Gastrocnemius medialis (tissue), 4 donors: ENCODE measurements at regions not wholly inside any gene's neighbourhood (a gene's known extent, or its start where the extent isn't known, plus 50 kb on each side); places are given as distances from the start of the nearest gene placed in this dataset.

ENCODE experiments used
- ATAC-seq, 2 donors: fragments of 150-250 bp; one replicate each; pipeline ENCODE4 v1.9.1; 2016
- DNase-seq, 2 donors: peaks; one replicate each; pipeline ENCODE4 v3.0.0-alpha.2; 2019
- H3K27ac ChIP-seq, 4 donors: fragments of 200-600 bp; sonication (generic); 1 replicate in 1 of 4; 2 replicates in 3 of 4; pipeline ENCODE4 v1.5.1; 2016 to 2018; ENCODE audit warnings: mild to moderate bottlenecking in 2 of 4, moderate library complexity in 1 of 4
- H3K27me3 ChIP-seq, 3 donors: fragments of 200-600 bp; sonication (generic) in 2 of 3; 1 replicate in 1 of 3; 2 replicates in 2 of 3; pipeline versions ENCODE4 v1.5.1 to v1.6.0; 2016 to 2019; ENCODE audit warnings: mild to moderate bottlenecking in 1 of 3, moderate library complexity in 1 of 3
- H3K36me3 ChIP-seq, 2 donors: fragments of 200-600 bp; sonication (generic) in 1 of 2; one replicate each; pipeline ENCODE4 v1.5.1; 2017 to 2018
- H3K4me1 ChIP-seq, 2 donors: fragments of 200-600 bp; sonication (generic) in 1 of 2; one replicate each; pipeline ENCODE4 v1.5.1; 2016 to 2017; ENCODE audit warnings: mild to moderate bottlenecking in 2 of 2
- H3K4me3 ChIP-seq, 4 donors: fragments of 200-600 bp; sonication (generic) in 3 of 4; 1 replicate in 1 of 4; 2 replicates in 3 of 4; pipeline ENCODE4 v1.5.1; 2016 to 2019; ENCODE audit warnings: mild to moderate bottlenecking in 2 of 4
- H3K9me3 ChIP-seq, 3 donors: fragments of 200-600 bp; sonication (generic) in 2 of 3; 1 replicate in 1 of 3; 2 replicates in 2 of 3; pipeline ENCODE4 v1.5.1; 2016 to 2019
- POLR2A ChIP-seq, 2 donors: fragments of 450-650 bp; IDR thresholded peaks; one replicate each; pipeline ENCODE4 v1.6.1; 2017; ENCODE audit warnings: antibody characterized with exemption in 2 of 2, mild to moderate bottlenecking in 2 of 2, moderate library complexity in 2 of 2
- in situ Hi-C, 4 donors: fragments of 200-750 bp; cut with MboI; loops; one replicate each; pipeline versions ENCODE4 v1.15.0 to v1.8.0; 2017; ENCODE audit warnings: low sequenced_read_pairs in 4 of 4
- intact Hi-C: fragments of 100-400 bp; cut with DNase I; formaldehyde crosslinking; loops from one replicate; pipeline ENCODE4 v1.15.1; 2023; ENCODE audit warnings: low total_unique reads
- TF ChIP-seq, protein P1 (sequence below), 5 experiments: fragments of 450-650 bp in 3 of 5; fragments of 200-600 bp in 2 of 5; sonication (generic) in 2 of 5; IDR thresholded peaks in 4 of 5; conservative IDR thresholded peaks in 1 of 5; 1 replicate in 4 of 5; 2 replicates in 1 of 5; pipeline ENCODE4 v1.5.1; 2016 to 2019; ENCODE audit warnings: antibody characterized with exemption in 5 of 5, mild to moderate bottlenecking in 3 of 5, moderate library complexity in 3 of 5

DNA sequence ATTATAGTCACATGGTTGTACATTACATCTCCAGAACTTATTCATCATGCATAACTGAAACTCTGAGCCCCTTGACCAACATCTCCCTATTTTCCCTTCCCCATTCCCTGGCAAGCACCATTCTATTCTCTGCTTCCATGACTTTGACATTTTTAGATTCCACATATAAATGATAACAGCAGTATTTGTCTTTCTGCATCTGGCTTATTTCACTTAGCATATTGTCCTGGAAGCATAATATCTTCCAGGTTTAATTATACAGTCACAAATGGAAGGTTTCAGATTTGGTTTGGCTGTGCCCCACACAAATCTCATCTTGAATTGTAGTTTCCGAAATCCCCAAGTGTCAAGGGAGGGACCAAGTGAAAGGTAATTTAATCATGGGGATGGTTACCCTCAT, 626.9 kb upstream of the PKDCC start:
- no peaks in the 10 kb centered on the region for H3K4me1 ChIP-seq
- ATAC-seq (no peak), DNase-seq (no peak)
- no peaks in the 10 kb centered on the region for H3K27me3 ChIP-seq
- no peak for TF ChIP-seq POLR2A (IDR thresholded peaks at IDR 0.05)
- TF ChIP-seq, protein P1, sequence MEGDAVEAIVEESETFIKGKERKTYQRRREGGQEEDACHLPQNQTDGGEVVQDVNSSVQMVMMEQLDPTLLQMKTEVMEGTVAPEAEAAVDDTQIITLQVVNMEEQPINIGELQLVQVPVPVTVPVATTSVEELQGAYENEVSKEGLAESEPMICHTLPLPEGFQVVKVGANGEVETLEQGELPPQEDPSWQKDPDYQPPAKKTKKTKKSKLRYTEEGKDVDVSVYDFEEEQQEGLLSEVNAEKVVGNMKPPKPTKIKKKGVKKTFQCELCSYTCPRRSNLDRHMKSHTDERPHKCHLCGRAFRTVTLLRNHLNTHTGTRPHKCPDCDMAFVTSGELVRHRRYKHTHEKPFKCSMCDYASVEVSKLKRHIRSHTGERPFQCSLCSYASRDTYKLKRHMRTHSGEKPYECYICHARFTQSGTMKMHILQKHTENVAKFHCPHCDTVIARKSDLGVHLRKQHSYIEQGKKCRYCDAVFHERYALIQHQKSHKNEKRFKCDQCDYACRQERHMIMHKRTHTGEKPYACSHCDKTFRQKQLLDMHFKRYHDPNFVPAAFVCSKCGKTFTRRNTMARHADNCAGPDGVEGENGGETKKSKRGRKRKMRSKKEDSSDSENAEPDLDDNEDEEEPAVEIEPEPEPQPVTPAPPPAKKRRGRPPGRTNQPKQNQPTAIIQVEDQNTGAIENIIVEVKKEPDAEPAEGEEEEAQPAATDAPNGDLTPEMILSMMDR (IDR thresholded peaks at IDR 0.05 in 4 of 5, conservative IDR thresholded peaks at IDR 0.05 in 1 of 5), result no peak
- in situ Hi-C loops, result no loop called here
- intact Hi-C loops, result no loop called here
- H3K36me3 ChIP-seq, result no peaks in the 10 kb centered on the region
- H3K9me3 ChIP-seq, result no peaks in the 10 kb centered on the region
- no peak overlapping the region for H3K4me3 ChIP-seq
- no peak overlapping the region for H3K27ac ChIP-seq

DNA sequence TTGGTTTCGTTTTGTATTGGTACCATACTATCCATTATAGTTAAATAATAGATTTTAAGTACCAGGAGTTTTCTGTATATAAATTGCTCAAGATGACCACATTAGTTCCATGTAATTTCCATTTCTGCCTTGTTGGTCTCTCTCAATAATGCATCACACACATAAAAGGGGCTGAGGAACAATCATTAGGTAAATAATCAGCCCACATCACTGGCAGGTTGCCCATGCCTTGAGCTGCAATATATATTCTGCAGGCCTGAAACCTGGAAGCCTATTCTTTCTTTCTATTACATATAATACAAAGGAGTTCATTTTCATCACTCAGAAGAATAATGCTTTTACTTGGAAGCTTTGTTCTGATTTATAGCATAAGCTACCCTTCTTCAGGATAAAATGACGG, 616.1 kb upstream of the PKDCC start:
- Histone ChIP-seq H3K27ac (no peak overlapping the region), H3K27me3 (no peaks in the 10 kb centered on the region), H3K4me3 (no peak overlapping the region), H3K36me3 (no peaks in the 10 kb centered on the region), H3K4me1 (no peaks in the 10 kb centered on the region), H3K9me3 (no peaks in the 10 kb centered on the region)
- intact Hi-C loops, result no loop called here
- TF ChIP-seq, protein P1 (IDR thresholded peaks at IDR 0.05 in 4 of 5, conservative IDR thresholded peaks at IDR 0.05 in 1 of 5), result no peak
- no peak for TF ChIP-seq POLR2A (IDR thresholded peaks at IDR 0.05)
- no peak for DNase-seq
- ATAC-seq, result no peak
- in situ Hi-C loops, result no loop called here

DNA sequence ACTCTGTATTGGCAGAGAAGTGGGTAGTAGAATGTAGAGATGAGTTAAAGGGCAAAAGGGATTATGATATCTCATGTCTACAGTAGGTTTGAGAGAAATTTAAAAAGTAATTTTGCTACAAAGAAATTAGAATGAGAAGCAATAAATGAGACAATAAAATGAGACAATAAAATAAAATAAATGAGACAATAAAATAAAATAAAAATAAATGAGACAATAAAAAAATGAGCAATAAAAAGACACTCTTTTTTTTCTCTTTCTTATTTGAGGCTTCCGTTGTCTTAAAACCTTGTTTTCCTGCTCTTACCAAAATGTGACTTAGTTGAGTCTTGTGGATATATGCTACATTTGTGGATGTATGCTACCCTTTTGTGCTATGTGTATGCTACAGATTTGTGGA, 615.4 kb upstream of the PKDCC start:
- DNase-seq, result no peak
- H3K4me3 ChIP-seq, result no peak overlapping the region

DNA sequence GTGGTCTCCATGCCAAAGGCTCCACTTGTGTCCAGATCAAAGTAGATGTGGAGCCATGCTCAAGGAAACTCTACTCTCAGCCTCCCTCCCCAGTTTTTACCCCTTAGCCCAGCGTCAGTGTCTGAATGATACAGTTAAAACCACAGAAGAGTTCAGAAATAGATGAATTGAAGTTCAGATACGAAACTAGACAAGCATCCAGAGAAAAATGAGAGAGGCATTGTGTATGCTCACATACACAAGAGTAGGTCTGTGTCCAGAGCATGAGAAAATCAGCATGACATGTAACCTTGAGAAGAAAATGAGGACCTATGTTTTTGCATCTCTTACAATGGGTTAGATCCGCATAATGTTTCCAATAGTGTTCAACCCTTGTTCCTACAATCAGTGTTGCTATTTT, 612.8 kb upstream of the PKDCC start:
- Histone ChIP-seq H3K27me3 (no peaks in the 10 kb centered on the region), H3K4me3 (no peak overlapping the region), H3K36me3 (no peaks in the 10 kb centered on the region), H3K4me1 (no peaks in the 10 kb centered on the region), H3K27ac (no peak overlapping the region), H3K9me3 (peaks cover 0 to 4% (median 0%) of the 10 kb centered on the region in 3 donors)
- no peak for DNase-seq
- ATAC-seq, result no peak
- in situ Hi-C loops (no loop called here), intact Hi-C loops (no loop called here)
- TF ChIP-seq POLR2A (IDR thresholded peaks at IDR 0.05), result no peak
- TF ChIP-seq, protein P1 (IDR thresholded peaks at IDR 0.05 in 4 of 5, conservative IDR thresholded peaks at IDR 0.05 in 1 of 5), result no peak

More for the DNA sequence above, 615.4 kb upstream of the PKDCC start:
- intact Hi-C loops, result no loop called here
- no peak overlapping the region for H3K27ac ChIP-seq
- in situ Hi-C loops, result no loop called here
- TF ChIP-seq POLR2A (IDR thresholded peaks at IDR 0.05), result no peak
- TF ChIP-seq, protein P1 (IDR thresholded peaks at IDR 0.05 in 4 of 5, conservative IDR thresholded peaks at IDR 0.05 in 1 of 5), result no peak
- no peaks in the 10 kb centered on the region for H3K4me1 ChIP-seq
- no peak for ATAC-seq
- H3K36me3 ChIP-seq, result no peaks in the 10 kb centered on the region
- H3K9me3 ChIP-seq, result peaks cover 0 to 4% (median 0%) of the 10 kb centered on the region in 3 donors
- no peaks in the 10 kb centered on the region for H3K27me3 ChIP-seq

DNA sequence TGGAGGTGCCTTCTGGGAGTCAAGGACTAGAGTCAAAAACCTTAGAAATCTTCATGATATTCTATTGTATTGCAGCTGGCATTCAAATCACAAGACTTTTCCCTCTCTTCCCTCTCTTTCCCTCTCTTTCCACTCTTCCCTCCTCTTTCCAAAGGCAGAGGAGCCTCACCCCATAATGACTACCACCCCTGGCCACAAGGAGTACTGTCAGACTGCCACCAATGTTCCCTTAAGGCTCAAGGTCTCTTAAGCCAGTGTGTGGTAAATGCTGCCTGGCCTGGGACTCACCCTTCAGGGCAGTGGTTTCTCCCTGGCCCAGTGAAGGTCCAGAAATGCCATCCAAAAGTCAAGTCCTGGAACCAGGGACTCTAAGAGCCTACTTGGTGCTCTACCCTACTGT, 605.9 kb upstream of the PKDCC start:
- no peaks in the 10 kb centered on the region for H3K36me3 ChIP-seq
- TF ChIP-seq, protein P1 (IDR thresholded peaks at IDR 0.05 in 4 of 5, conservative IDR thresholded peaks at IDR 0.05 in 1 of 5), result no peak
- no peak for TF ChIP-seq POLR2A (IDR thresholded peaks at IDR 0.05)
- H3K4me1 ChIP-seq, result no peaks in the 10 kb centered on the region
- no peaks in the 10 kb centered on the region for H3K27me3 ChIP-seq
- no peak for DNase-seq
- H3K9me3 ChIP-seq, result peaks cover 0 to 4% (median 0%) of the 10 kb centered on the region in 3 donors
- no peak overlapping the region for H3K4me3 ChIP-seq
- H3K27ac ChIP-seq, result no peak overlapping the region
- intact Hi-C loops (no loop called here), in situ Hi-C loops (no loop called here)
- no peak for ATAC-seq
